ENCODE measurements at regions not wholly inside any gene's neighbourhood (a gene's known extent, or its start where the extent isn't known, plus 50 kb on each side); places are given as distances from the start of the nearest gene placed in this dataset.

DNA sequence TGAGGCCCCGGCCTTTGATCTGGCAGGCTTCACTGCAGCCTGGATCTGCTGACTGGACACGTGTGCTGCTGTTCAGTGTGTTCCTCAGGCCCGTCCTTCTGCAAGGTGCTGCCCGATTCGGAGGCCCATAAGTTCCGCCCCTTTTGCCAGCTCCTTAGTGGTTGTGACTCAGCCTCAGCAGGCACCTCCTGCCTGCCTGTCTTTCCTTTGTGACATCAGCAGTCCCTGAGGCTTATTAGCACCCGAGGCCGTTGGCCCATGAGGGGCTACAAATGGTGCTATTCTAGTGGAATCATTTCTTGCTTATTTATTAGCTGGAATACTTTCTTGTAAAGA is 75.4 kb upstream of the FAN1 start:
- TF ChIP-seq, protein P1, sequence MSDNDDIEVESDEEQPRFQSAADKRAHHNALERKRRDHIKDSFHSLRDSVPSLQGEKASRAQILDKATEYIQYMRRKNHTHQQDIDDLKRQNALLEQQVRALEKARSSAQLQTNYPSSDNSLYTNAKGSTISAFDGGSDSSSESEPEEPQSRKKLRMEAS (IDR thresholded peaks at IDR 0.05): 0 out of 2 replicates have a peak, but pooled peaks have one; percentile 22

- TF ChIP-seq TAF1 (IDR thresholded peaks at IDR 0.05; ENCODE audit: low read depth): no peak
- TF ChIP-seq, protein P1 (IDR thresholded peaks at IDR 0.05): no peak
- no peak for TF ChIP-seq TEAD4 (IDR thresholded peaks at IDR 0.05)
- no peak for TF ChIP-seq CEBPB (IDR thresholded peaks at IDR 0.05)
- no peak for TF ChIP-seq TCF12 (IDR thresholded peaks at IDR 0.05; ENCODE audit: low read depth)
- no peak for TF ChIP-seq EP300 (IDR thresholded peaks at IDR 0.05; ENCODE audit: borderline replicate concordance)
- TF ChIP-seq ZBTB7A (IDR thresholded peaks at IDR 0.05; ENCODE audit: low read depth): no peak
- TF ChIP-seq CREB1 (IDR thresholded peaks at IDR 0.05; ENCODE audit: low read depth): no peak
- no peak for TF ChIP-seq YY1 (IDR thresholded peaks at IDR 0.05; ENCODE audit: low read depth)
These were observed 72.8 kb upstream of the FAN1 start for GRCh38 chr15:30830961-30831360.

Data from Ishikawa (cell line).